Neural cell (in vitro differentiated cells): ENCODE measurements at regions not wholly inside any gene's neighbourhood (a gene's known extent, or its start where the extent isn't known, plus 50 kb on each side); places are given as distances from the start of the nearest gene placed in this dataset.

Experiments used
- H2AFZ ChIP-seq: fragments of 200-600, 300-800 bp; sonication (generic), shearing (Covaris generic); 2 replicates; pipeline ENCODE4 v1.6.0; 2014; ENCODE audit warnings: low read depth, mild to moderate bottlenecking, antibody characterized with exemption, low read length, moderate library complexity
- H3F3A ChIP-seq: fragments of 200-600 bp; shearing (Covaris generic); 2 replicates; pipeline ENCODE4 v1.6.1; 2016; ENCODE audit warnings: mild to moderate bottlenecking, moderate library complexity, mixed read lengths, antibody characterized with exemption, low read length; ENCODE audit not compliant: insufficient read depth, poor library complexity, severe bottlenecking
- H3K27ac ChIP-seq: fragments of 200-600, 300-800 bp; sonication (generic), shearing (Covaris generic); 2 replicates; pipeline ENCODE4 v1.5.1; 2014; ENCODE audit warnings: mild to moderate bottlenecking, low read length, moderate library complexity
- H3K27me3 ChIP-seq: fragments of 300-800, 200-600 bp; sonication (generic), shearing (Covaris generic); 2 replicates; pipeline ENCODE4 v1.6.0; 2014; ENCODE audit warnings: mild to moderate bottlenecking, low read depth, low read length, moderate library complexity; ENCODE audit not compliant: insufficient read depth
- H3K36me3 ChIP-seq: fragments of 300-800, 200-600 bp; sonication (generic), shearing (Covaris generic); 2 replicates; pipeline ENCODE4 v1.5.1; 2014; ENCODE audit warnings: mild to moderate bottlenecking, antibody characterized with exemption, low read length, moderate library complexity; ENCODE audit not compliant: insufficient read depth
- H3K4me2 ChIP-seq: fragments of 300-800, 200-600 bp; sonication (generic), shearing (Covaris generic); 2 replicates; pipeline ENCODE4 v1.6.0; 2014; ENCODE audit warnings: mild to moderate bottlenecking, low read length
- H3K4me3 ChIP-seq: fragments of 300-800, 200-600 bp; sonication (generic), shearing (Covaris generic); 2 replicates; pipeline ENCODE4 v1.5.1; 2014; ENCODE audit warnings: mild to moderate bottlenecking, low read length, moderate library complexity
- H3K79me2 ChIP-seq: fragments of 200-600 bp; shearing (Covaris generic); replicated peaks from 2 replicates; pipeline ENCODE4 v1.6.0; 2014; ENCODE audit warnings: mild to moderate bottlenecking, low read length, moderate library complexity; ENCODE audit not compliant: insufficient read depth
- H3K9ac ChIP-seq: fragments of 300-800, 200-600 bp; sonication (generic), shearing (Covaris generic); 2 replicates; pipeline ENCODE4 v1.6.1; 2016; ENCODE audit warnings: mild to moderate bottlenecking, low read length, mixed read lengths
- H3K9me2 ChIP-seq: fragments of 200-600 bp; shearing (Covaris generic); 2 replicates; pipeline ENCODE4 v1.6.1; 2016; ENCODE audit warnings: mild to moderate bottlenecking, low read length, mixed read lengths; ENCODE audit not compliant: insufficient read depth
- H3K9me3 ChIP-seq: fragments of 200-600, 300-800 bp; sonication (generic), shearing (Covaris generic); 2 replicates; pipeline ENCODE4 v1.6.1; 2016; ENCODE audit warnings: mild to moderate bottlenecking, mixed run types, low read length, moderate library complexity, mixed read lengths
- H4K20me1 ChIP-seq: fragments of 200-600 bp; shearing (Covaris generic); 2 replicates; pipeline ENCODE4 v1.6.1; 2016; ENCODE audit warnings: mild to moderate bottlenecking, mixed run types; ENCODE audit not compliant: insufficient read depth
- EP300 ChIP-seq: fragments of 450-650 bp; conservative IDR thresholded peaks from 2 replicates; pipeline ENCODE4 v1.6.1; 2014; ENCODE audit warnings: antibody characterized with exemption, mild to moderate bottlenecking, moderate library complexity; ENCODE audit not compliant: poor library complexity, severe bottlenecking
- EZH2 ChIP-seq: fragments of 200-600, 300-800 bp; shearing (Covaris generic), sonication (generic); IDR thresholded peaks from 2 replicates; pipeline ENCODE4 v1.6.1; 2014; ENCODE audit warnings: antibody characterized with exemption, low read length, borderline replicate concordance, mild to moderate bottlenecking; ENCODE audit not compliant: insufficient read depth, poor library complexity, severe bottlenecking
- MXI1 ChIP-seq: fragments of 450-650 bp; conservative IDR thresholded peaks from 2 replicates; pipeline ENCODE4 v1.6.1; 2014; ENCODE audit warnings: antibody characterized with exemption, mild to moderate bottlenecking; ENCODE audit not compliant: poor library complexity, severe bottlenecking
- POLR2AphosphoS5 ChIP-seq: IDR thresholded peaks from 2 replicates; pipeline ENCODE4 v1.6.1; 2012
- RAD21 ChIP-seq: fragments of 450-650 bp; conservative IDR thresholded peaks from 2 replicates; pipeline ENCODE4 v1.6.1; 2014; ENCODE audit warnings: antibody characterized with exemption, mild to moderate bottlenecking, moderate library complexity
- REST ChIP-seq: IDR thresholded peaks from 2 replicates; pipeline ENCODE4 v1.6.1; 2012; ENCODE audit warnings: borderline replicate concordance
- SMC3 ChIP-seq: fragments of 450-650 bp; conservative IDR thresholded peaks from 2 replicates; pipeline ENCODE4 v1.6.1; 2014; ENCODE audit warnings: antibody characterized with exemption, mild to moderate bottlenecking, moderate library complexity; ENCODE audit not compliant: poor library complexity
- TAF1 ChIP-seq: IDR thresholded peaks from 2 replicates; pipeline ENCODE4 v1.6.1; 2012; ENCODE audit warnings: low read depth

- no peak overlapping the region for H3K27ac ChIP-seq
- no peak overlapping the region for H2AFZ ChIP-seq
- H3K9ac ChIP-seq = no peak overlapping the region
- no peaks in the 10 kb centered on the region for H3K9me2 ChIP-seq
- H3K4me2 ChIP-seq = no peak overlapping the region
- H3K36me3 ChIP-seq = no peaks in the 10 kb centered on the region
- no peaks in the 10 kb centered on the region for H3F3A ChIP-seq
- no peak overlapping the region for H3K4me3 ChIP-seq
- TF ChIP-seq RAD21 (no peak), EZH2 (no peak), EP300 (no peak), POLR2AphosphoS5 (no peak), REST (no peak), MXI1 (no peak), TAF1 (no peak)
- no peaks in the 10 kb centered on the region for H3K27me3 ChIP-seq
- no peaks in the 10 kb centered on the region for H4K20me1 ChIP-seq
- no peaks in the 10 kb centered on the region for H3K9me3 ChIP-seq
- H3K79me2 ChIP-seq = no peaks in the 10 kb centered on the region
These were observed 67.9 kb upstream of the PIK3R1 start for GRCh38 chr5:68147659-68148058.

- H3K36me3 ChIP-seq = no peaks in the 10 kb centered on the region
- no peak overlapping the region for H3K4me2 ChIP-seq
- TF ChIP-seq MXI1 (no peak), TAF1 (no peak), EP300 (no peak), POLR2AphosphoS5 (no peak)
- H3K9ac ChIP-seq = no peak overlapping the region
- H2AFZ ChIP-seq = no peak overlapping the region
- H3K9me3 ChIP-seq = no peaks in the 10 kb centered on the region
- no peak overlapping the region for H3K27ac ChIP-seq
- H3K27me3 ChIP-seq = no peaks in the 10 kb centered on the region
- no peaks in the 10 kb centered on the region for H3K9me2 ChIP-seq
- no peak overlapping the region for H3K4me3 ChIP-seq
- H3F3A ChIP-seq = no peaks in the 10 kb centered on the region
- H3K79me2 ChIP-seq = no peaks in the 10 kb centered on the region
- H4K20me1 ChIP-seq = no peaks in the 10 kb centered on the region
These were observed 74.1 kb upstream of the PIK3R1 start for GRCh38 chr5:68141494-68141893.

DNA sequence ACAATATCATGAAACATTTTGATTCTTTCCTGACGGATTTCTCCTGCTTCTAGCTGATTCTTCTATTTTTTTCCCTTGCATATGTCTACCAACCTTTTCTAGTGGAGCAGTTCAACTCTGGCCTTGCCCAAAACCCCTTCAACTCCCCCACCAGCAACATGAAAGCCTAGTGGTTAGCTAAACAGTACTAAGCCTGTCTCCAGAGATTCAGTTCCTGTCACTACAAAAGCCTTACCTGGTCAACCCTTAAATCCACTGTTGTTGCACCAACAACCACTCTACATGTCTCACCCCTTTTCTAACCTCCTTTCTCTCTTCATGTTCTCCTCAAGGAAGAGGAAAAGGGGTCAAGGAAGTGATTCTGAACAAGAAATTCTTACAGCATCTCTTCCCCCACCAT is 74.8 kb upstream of the PIK3R1 start:
- Histone ChIP-seq H4K20me1 (no peaks in the 10 kb centered on the region), H3K27me3 (no peaks in the 10 kb centered on the region), H3K79me2 (no peaks in the 10 kb centered on the region), H3K27ac (no peak overlapping the region), H3K9me3 (no peaks in the 10 kb centered on the region), H3K4me2 (no peak overlapping the region), H3K4me3 (no peak overlapping the region), H3K36me3 (no peaks in the 10 kb centered on the region), H2AFZ (no peak overlapping the region), H3K9ac (no peak overlapping the region), H3F3A (no peaks in the 10 kb centered on the region), H3K9me2 (no peaks in the 10 kb centered on the region)
- TF ChIP-seq MXI1 (no peak), POLR2AphosphoS5 (no peak), SMC3 (no peak)
